ENCODE measurements at regions not wholly inside any gene's neighbourhood (a gene's known extent, or its start where the extent isn't known, plus 50 kb on each side); places are given as distances from the start of the nearest gene placed in this dataset.

DNA sequence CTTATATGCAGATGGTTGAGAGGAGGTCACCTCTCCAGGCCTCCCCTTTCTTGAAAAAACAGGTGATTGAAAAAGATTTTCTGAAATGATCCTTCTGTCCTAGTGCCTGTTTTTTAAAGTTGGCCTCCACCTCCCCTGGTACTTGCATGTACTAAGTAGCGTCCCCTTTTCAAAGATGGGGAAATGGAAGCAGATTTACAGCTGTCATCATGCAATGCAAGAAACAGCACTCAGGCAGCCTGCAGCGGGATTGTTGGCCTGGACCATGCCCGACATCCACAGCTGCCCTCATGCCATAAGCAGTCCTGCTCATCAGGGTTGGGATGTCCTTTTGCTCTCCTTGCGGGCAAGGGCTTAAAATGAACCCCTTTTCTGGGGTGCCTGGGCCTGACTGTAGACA lies 127.2 kb upstream of the MGMT start:
- DNase-seq, result no peak

DNA sequence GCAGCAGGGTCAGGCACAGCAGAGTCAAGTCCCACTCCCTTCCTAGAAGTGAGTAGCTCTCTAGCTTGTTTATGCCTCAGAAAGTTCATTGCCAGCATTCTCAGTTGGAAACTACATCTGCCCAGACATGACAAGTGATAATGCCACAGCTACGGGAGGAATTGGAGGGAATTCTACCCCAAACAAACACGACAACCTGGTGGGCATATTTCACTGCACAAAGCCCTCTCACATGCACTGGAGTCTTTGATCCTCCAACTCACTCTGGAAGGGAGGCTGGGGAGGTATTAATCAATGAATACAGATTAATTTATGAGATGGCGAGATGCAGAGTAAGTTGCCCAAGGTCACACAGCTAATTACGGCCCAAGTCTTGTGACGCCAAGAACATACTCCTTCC lies 126.0 kb upstream of the MGMT start:
- DNase-seq, result no peak

DNA sequence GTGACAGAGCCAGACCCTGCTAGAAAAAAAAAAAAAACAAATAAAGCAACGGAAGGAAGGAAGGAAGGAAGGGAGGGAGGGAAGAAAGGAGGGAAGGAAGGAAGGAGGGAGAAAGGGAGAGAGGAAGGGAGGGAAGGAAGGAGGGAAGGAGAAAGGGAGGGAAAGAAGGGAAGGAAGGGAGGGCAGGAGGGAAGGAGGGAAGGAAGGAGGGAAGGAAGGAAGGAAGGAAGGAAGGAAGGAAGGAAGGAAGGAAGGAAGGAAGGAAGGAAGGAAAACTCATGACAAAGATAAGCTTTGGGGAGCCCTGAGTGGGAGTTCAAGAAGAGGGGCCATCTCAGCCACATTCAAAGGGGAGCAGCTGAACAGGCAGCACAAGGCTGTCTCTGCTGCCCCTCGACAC lies 124.7 kb upstream of the MGMT start:
- DNase-seq, result no peak

DNA sequence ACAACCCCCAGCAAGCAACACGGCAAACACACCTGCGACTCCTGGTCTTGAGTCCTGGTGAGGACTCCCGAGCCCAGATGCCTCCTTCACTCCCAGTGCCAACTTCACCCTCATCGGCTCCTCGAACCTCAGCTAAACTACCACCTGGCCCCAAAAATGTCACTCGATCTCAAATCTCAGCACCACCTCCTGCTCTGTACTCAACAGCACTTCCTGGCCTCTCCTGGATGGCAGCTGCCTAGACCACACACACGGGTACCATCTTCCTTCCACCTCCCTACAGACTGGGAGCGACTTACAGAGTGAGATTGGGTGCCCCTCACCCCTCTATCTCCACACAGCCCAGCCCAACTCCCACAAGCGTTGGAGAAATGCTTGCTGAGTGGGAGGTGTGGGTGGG lies 123.9 kb upstream of the MGMT start:
- no peak for DNase-seq

GRCh38 chr10:129344103-129344502 lies 122.9 kb upstream of the MGMT start:
- no peak for DNase-seq

GRCh38 chr10:129344731-129345355 lies 122.2 kb upstream of the MGMT start:
- no peak for DNase-seq

- DNase-seq, result no peak
Measured at GRCh38 chr10:129345763-129346162, 121.3 kb upstream of the MGMT start.

DNA sequence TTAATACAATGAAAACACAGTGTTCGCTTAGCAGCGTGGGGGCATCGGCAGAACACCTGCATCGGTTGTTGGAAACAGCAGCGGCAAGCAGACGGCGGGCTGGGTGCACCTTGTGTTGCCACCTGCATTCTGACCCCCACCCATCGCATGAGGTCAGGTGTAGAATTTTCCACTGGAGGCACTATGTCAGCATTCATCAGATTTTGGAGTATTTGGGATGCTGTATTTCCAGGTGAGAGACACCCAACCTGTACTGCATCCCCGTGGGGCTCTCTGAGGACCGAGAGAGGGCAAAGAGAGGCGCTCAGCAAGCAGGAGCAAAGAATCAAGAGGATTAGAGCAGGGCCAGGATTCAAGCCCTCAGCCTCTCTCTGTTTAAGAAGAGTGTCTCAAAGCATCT lies 116.4 kb upstream of the MGMT start:
- no peak for DNase-seq

DNA sequence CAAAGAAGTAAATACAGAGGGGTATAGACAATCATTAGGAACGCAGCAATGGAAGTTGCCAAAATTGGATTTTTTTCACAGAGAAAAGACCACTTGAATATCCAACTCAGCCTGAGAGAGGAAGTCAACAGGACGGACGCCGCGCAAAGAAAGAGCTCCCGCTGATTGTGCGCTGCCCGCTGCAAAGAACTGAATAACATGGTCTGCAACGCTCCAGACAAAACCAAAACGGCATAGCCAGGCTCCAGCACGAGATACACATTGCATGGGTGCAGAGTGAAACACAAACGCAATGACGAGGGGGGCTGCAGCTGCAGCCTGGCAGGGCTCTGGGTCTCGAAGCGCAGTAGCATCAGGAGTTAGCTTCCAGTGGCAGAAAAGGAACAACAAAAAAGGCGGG lies 113.9 kb upstream of the MGMT start:
- DNase-seq, result no peak

GRCh38 chr10:129360046-129360445 lies 107.0 kb upstream of the MGMT start:
- DNase-seq, result no peak

- no peak for DNase-seq
Measured at GRCh38 chr10:129361676-129362376, 105.2 kb upstream of the MGMT start.

DNA sequence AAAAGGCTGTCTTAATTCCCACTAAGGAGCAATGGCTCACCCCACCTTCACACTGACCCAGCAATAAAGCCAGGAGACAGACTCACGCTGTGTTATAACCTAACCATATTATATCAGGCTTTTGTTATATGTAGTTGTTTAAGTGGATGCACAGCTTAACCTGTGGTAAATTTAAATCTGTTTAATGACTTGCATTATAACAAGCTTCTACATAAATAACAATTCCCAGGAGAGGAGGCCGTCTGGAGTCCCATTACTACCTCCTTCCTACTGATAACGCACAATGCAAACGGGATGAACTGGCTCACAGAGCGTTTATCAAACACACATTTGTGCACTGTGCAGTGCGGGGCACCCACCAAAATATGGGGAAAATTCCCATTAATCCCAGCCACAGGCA lies 102.1 kb upstream of the MGMT start:
- no peak for DNase-seq

DNA sequence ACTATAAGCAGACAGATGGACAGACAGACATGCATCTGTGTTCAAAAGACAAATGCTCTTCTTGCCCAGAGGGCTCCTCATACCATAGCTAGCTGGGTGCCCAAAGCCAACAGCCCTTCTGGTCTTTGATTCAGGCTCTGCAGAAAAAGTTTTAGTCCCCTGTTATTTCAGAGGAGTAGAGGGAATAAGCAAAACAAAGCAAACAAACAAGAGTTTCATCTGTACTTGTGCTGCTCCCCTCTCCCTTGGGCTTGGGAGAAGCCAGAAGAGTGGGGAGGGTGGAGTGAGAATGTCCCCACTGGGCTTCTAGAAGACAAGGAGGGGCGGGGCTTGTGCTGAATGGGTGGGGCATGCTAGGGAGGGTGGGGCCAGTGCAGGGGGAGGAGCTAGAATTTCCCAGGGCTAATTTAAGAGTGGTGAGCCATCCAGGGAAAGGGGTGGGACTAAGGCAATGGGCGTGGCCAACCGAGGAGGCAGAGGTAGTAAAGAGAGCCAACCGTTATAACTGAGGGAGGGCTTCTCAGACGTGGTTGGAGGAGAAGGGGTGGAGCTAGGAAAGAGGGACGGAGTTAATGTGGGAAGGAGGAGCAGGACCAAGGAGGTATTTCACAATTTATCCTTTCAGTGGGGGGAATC lies 101.2 kb upstream of the MGMT start:
- DNase-seq, result no peak

- no peak for DNase-seq
Measured at GRCh38 chr10:129366450-129366849, 100.6 kb upstream of the MGMT start.

DNA sequence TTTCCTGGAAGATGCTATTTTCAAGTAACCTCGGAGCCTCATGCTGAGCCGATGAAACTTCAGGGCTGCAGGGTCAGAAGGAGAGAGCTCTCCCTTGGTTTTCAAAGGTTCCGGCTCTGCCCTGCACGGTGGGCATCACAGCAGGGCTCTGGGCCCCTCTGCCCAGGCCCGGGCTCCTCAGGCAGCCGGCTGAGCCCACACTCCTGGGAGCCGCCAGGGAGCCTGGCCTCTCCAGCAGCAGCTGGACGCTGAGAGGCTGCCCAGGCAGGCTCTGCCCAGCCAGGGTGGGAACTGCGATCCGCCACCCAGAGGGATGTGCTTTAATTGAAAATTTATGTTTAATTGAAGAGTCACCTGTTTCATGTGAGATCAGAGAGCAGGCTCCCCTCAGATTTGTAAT lies 97.5 kb upstream of the MGMT start:
- no peak for DNase-seq

GRCh38 chr10:129371541-129371940 lies 95.5 kb upstream of the MGMT start:
- no peak for DNase-seq

GRCh38 chr10:129372172-129372571 lies 94.9 kb upstream of the MGMT start:
- no peak for DNase-seq

- no peak for DNase-seq
Measured at GRCh38 chr10:129373231-129373630, 93.8 kb upstream of the MGMT start.

- no peak for DNase-seq
Measured at GRCh38 chr10:129373718-129374117, 93.3 kb upstream of the MGMT start.

- no peak for DNase-seq
Measured at GRCh38 chr10:129375171-129375570, 91.9 kb upstream of the MGMT start.

GRCh38 chr10:129375912-129376311 lies 91.1 kb upstream of the MGMT start:
- no peak for DNase-seq

DNA sequence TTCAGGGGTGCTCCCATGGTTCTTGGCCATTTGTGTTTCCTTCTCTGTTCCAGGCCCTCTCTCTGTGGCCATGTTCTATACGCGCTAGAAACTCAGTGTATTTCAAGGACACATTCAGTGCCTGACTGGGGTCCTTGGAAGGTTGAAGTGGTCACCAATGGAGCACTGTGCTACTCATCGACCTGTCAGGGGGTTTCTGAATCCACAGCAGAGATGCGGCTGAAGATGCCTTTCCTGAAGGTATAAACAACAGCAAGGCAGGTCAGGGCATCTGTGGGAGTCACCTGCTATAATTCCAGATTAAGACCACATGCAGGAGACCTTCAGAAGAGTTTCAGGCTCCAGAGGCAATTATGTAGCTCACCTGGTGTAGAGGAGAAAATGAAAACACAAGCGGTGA lies 86.8 kb upstream of the MGMT start:
- DNase-seq, result no peak

GRCh38 chr10:129381741-129382140 lies 85.3 kb upstream of the MGMT start:
- DNase-seq, result peak; percentile 74

DNA sequence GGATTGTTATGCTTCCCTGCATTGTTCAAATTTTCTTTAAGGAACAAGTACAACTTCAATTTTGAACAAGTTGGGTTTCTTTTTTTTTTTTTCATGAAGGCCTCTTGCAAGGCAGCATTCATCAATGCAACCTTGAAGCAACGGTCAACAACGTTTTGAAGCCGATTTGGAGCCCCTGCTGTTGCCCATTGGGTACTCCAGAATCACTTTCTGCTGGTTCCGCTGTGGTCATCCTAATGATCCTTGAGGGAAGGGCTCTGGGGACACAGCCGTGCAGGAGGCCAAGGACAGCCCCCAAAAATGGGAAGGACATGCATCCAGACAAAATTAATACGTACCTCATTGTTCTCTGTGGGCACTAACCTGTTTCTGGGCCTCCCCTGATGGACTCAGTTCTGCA lies 84.6 kb upstream of the MGMT start:
- DNase-seq, result no peak
